GM23248 (cell line): ENCODE measurements at regions not wholly inside any gene's neighbourhood (a gene's known extent, or its start where the extent isn't known, plus 50 kb on each side); places are given as distances from the start of the nearest gene placed in this dataset.

Experiments used
- DNase-seq: peaks from one replicate; pipeline ENCODE4 v3.0.0-alpha.2; 2015
- H2AFZ ChIP-seq: fragments of 200-600 bp; sonication (generic); 2 replicates; pipeline ENCODE4 v1.6.1; 2016; ENCODE audit warnings: antibody characterized with exemption
- H3F3A ChIP-seq: fragments of 200-600 bp; sonication (generic); 2 replicates; pipeline ENCODE4 v1.6.1; 2016; ENCODE audit warnings: mild to moderate bottlenecking, antibody characterized with exemption, mixed run types; ENCODE audit not compliant: insufficient read depth
- H3K27ac ChIP-seq: fragments of 200-600 bp; sonication (generic); 2 replicates; pipeline ENCODE4 v1.5.1; 2016; ENCODE audit warnings: mild to moderate bottlenecking
- H3K27me3 ChIP-seq: fragments of 200-600 bp; sonication (generic); replicated peaks from 2 replicates; pipeline ENCODE4 v1.6.1; 2016; ENCODE audit warnings: mild to moderate bottlenecking; ENCODE audit not compliant: insufficient read depth
- H3K36me3 ChIP-seq: fragments of 200-600 bp; sonication (generic); 2 replicates; pipeline ENCODE4 v1.6.1; 2016; ENCODE audit warnings: low read depth, mild to moderate bottlenecking
- H3K4me1 ChIP-seq: fragments of 200-600 bp; sonication (generic); 2 replicates; pipeline ENCODE4 v1.6.1; 2016; ENCODE audit warnings: mild to moderate bottlenecking; ENCODE audit not compliant: insufficient read depth
- H3K4me2 ChIP-seq: fragments of 200-600 bp; sonication (generic); one replicate; pipeline ENCODE4 v1.6.1; 2016; ENCODE audit warnings: mild to moderate bottlenecking; ENCODE audit not compliant: unreplicated experiment
- H3K4me3 ChIP-seq: fragments of 200-600 bp; sonication (generic); 2 replicates; pipeline ENCODE4 v1.5.1; 2016; ENCODE audit warnings: mild to moderate bottlenecking
- H3K79me2 ChIP-seq: fragments of 200-600 bp; sonication (generic); 2 replicates; pipeline ENCODE4 v1.6.1; 2016; ENCODE audit warnings: mild to moderate bottlenecking; ENCODE audit not compliant: insufficient read depth
- H3K9ac ChIP-seq: fragments of 200-600 bp; sonication (generic); 2 replicates; pipeline ENCODE4 v1.6.1; 2016; ENCODE audit warnings: mild to moderate bottlenecking
- H3K9me2 ChIP-seq: fragments of 200-600 bp; sonication (generic); 2 replicates; pipeline ENCODE4 v1.6.1; 2016; ENCODE audit warnings: mixed run types, mild to moderate bottlenecking, moderate library complexity; ENCODE audit not compliant: insufficient read depth
- H3K9me3 ChIP-seq: fragments of 200-600 bp; sonication (generic); one replicate; pipeline ENCODE4 v1.6.1; 2017; ENCODE audit warnings: low read depth
- H4K20me1 ChIP-seq: fragments of 200-600 bp; sonication (generic); 2 replicates; pipeline ENCODE4 v1.6.0; 2016; ENCODE audit not compliant: insufficient read depth
- EZH2 ChIP-seq: fragments of 200-600 bp; sonication (generic); IDR thresholded peaks from 2 replicates; pipeline ENCODE4 v1.6.1; 2018; ENCODE audit warnings: antibody characterized with exemption, mild to moderate bottlenecking; ENCODE audit not compliant: insufficient read depth, poor library complexity, severe bottlenecking
- EZH2phosphoT487 ChIP-seq: fragments of 200-600 bp; sonication (generic); IDR thresholded peaks from 2 replicates; pipeline ENCODE4 v1.6.1; 2018; ENCODE audit warnings: antibody characterized with exemption, moderate library complexity, mild to moderate bottlenecking, low read depth; ENCODE audit not compliant: insufficient read depth
- WGBS, 2 experiments: methylation state at CpG; one replicate each; pipeline ENCODE4 v1.1.6; 2015 to 2017; ENCODE audit warnings: low lambda C conversion rate in 2 of 2, low coverage in 1 of 2; ENCODE audit errors: missing lambda C conversion rate in 2 of 2; 5-methylcytosine and 5-hydroxymethylcytosine counted together
- in situ Hi-C: fragments of 300-500 bp; cut with MboI; formaldehyde crosslinking; loops from 2 replicates; pipeline ENCODE4 v1.15.0; 2020

DNA sequence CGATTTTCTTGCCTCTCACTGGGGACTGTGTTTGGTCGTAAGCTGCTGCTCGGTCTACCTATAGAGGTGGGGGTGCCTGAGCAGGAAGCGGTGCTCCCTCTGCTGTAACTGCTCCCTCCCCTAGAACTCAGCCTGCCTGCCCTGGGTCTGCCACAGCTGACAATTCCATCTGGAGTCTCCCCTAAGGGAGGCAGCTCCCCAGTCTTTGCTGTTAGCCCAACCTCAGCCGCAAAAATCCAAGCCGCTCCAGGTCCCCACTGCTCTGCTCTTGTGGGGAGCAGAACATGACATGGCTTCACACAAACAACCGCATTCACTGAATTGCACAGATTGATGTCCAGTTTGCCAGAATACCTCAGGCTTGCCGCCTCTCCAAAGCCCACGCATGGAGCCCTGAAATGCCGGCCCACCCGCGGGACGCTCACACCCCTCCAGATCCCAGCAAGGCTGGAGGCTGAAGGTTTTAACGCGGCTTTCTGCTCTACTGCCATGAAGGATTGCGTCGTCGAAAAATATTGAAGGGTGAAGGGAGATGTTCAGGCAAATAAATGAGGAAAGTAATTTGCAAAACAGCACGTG lies 221.5 kb upstream of the FOXF1 start:
- Histone ChIP-seq H3K36me3 (no peaks in the 10 kb centered on the region), H3K9me3 (no peaks in the 10 kb centered on the region), H3K4me1 (no peaks in the 10 kb centered on the region), H3K9ac (no peak overlapping the region), H4K20me1 (no peaks in the 10 kb centered on the region), H3K4me2 (no peak overlapping the region), H3K9me2 (no peaks in the 10 kb centered on the region), H3K4me3 (no peak overlapping the region), H3F3A (no peaks in the 10 kb centered on the region), H3K79me2 (no peaks in the 10 kb centered on the region), H2AFZ (no peak overlapping the region), H3K27me3 (peaks cover 99% of the 10 kb centered on the region), H3K27ac (no peak overlapping the region)
- in situ Hi-C loops: no loop called here
- DNase-seq: no peak
- TF ChIP-seq EZH2phosphoT487: no peak
- TF ChIP-seq EZH2: peak; percentile 18
- 4 to 9% methylated on average over 19 of the region's 19 CpGs for WGBS, 2 experiments

DNA sequence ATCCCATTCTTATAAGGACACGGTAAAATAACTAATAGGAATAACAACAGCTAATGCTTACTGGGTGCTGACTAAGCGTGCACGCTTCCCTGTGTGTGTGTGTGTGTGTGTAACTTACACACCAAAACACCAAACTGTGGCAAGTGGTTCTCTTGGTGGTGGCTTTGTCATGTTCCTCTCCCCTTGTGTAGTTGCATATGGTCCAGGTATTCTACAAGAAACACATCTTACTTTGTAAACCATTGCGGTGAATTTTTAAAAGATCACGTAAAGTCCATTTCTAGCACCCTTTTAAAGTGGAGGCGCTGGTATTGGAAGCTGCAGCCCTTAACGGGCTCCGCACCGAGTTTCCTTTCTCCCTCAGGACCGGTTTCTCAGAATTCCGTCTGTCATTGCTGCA lies 221.0 kb upstream of the FOXF1 start:
- Histone ChIP-seq H3K4me2 (no peak overlapping the region), H3K27ac (no peak overlapping the region), H3K79me2 (no peaks in the 10 kb centered on the region), H3K36me3 (no peaks in the 10 kb centered on the region), H3K4me1 (no peaks in the 10 kb centered on the region), H3K9ac (no peak overlapping the region), H3K9me3 (no peaks in the 10 kb centered on the region), H3K9me2 (no peaks in the 10 kb centered on the region), H2AFZ (no peak overlapping the region), H4K20me1 (no peaks in the 10 kb centered on the region), H3K27me3 (peaks cover 96% of the 10 kb centered on the region), H3F3A (no peaks in the 10 kb centered on the region), H3K4me3 (no peak overlapping the region)
- TF ChIP-seq EZH2phosphoT487: 0 out of 2 replicates have a peak, but pooled peaks have one; percentile 22
- TF ChIP-seq EZH2: no peak
- in situ Hi-C loops: no loop called here
- no peak for DNase-seq
- WGBS, 2 experiments: 16 to 21% methylated on average over 11 of the region's 11 CpGs

DNA sequence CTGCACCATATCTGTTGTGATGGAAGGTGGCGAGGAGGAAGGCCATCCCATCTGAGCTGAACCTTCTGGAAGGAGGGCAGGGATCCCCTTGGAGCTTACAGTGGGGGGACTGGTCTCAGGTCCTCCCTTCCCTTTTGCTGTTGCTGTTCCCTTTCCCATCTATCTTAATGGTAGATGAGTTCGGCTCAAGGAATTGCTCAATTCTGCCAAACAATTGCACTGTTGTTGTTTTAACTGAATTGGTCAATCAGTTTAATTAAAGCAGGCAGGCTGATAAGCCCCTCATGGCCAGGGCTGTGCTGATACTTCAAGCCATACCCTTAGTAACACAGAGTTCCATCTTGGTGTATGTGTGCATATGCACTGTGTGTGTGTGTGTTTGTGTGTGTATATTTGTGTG lies 220.4 kb upstream of the FOXF1 start:
- WGBS, 2 experiments: 3 to 7% methylated on average over 2 of the region's 2 CpGs
- no peak overlapping the region for H2AFZ ChIP-seq
- H3K36me3 ChIP-seq: no peaks in the 10 kb centered on the region
- H3K4me1 ChIP-seq: no peaks in the 10 kb centered on the region
- no peak overlapping the region for H3K9ac ChIP-seq
- no peaks in the 10 kb centered on the region for H4K20me1 ChIP-seq
- no peaks in the 10 kb centered on the region for H3K9me3 ChIP-seq
- H3K4me2 ChIP-seq: no peak overlapping the region
- no peak for DNase-seq
- no peak overlapping the region for H3K4me3 ChIP-seq
- no peaks in the 10 kb centered on the region for H3K79me2 ChIP-seq
- in situ Hi-C loops: no loop called here
- H3K9me2 ChIP-seq: no peaks in the 10 kb centered on the region
- H3F3A ChIP-seq: no peaks in the 10 kb centered on the region
- H3K27me3 ChIP-seq: peaks cover 96% of the 10 kb centered on the region
- no peak overlapping the region for H3K27ac ChIP-seq
- TF ChIP-seq EZH2phosphoT487: no peak
- TF ChIP-seq EZH2: peak; percentile 57

DNA sequence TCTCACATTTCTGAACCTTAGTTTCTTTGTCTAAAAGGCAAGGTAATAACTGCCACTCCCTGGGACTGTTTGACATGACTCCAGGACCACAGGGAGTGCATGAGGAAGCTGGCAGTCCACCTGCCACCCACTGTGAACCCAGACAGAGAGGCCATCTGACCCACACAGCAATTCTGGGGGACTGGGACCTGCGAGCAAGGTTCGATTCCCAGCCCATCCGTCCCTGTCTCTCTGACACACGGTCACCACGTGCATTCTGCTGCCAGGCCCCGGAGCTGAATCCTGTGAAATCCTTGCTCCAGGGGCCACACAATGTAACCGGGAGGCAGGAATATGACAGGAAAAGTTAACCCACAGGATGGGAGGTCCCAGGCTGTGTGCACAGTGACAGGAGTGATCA lies 218.8 kb upstream of the FOXF1 start:
- H3K27ac ChIP-seq: no peak overlapping the region
- no peaks in the 10 kb centered on the region for H3K9me2 ChIP-seq
- no peaks in the 10 kb centered on the region for H3F3A ChIP-seq
- no peaks in the 10 kb centered on the region for H3K4me1 ChIP-seq
- peaks cover 95% of the 10 kb centered on the region for H3K27me3 ChIP-seq
- H3K4me2 ChIP-seq: no peak overlapping the region
- no peak overlapping the region for H2AFZ ChIP-seq
- H4K20me1 ChIP-seq: no peaks in the 10 kb centered on the region
- no peak overlapping the region for H3K4me3 ChIP-seq
- H3K9ac ChIP-seq: no peak overlapping the region
- 40 to 41% methylated on average over 7 of the region's 7 CpGs for WGBS, 2 experiments
- TF ChIP-seq EZH2phosphoT487 (no peak), EZH2 (no peak)
- in situ Hi-C loops: no loop called here
- no peaks in the 10 kb centered on the region for H3K79me2 ChIP-seq
- H3K9me3 ChIP-seq: no peaks in the 10 kb centered on the region
- no peaks in the 10 kb centered on the region for H3K36me3 ChIP-seq
- DNase-seq: no peak

DNA sequence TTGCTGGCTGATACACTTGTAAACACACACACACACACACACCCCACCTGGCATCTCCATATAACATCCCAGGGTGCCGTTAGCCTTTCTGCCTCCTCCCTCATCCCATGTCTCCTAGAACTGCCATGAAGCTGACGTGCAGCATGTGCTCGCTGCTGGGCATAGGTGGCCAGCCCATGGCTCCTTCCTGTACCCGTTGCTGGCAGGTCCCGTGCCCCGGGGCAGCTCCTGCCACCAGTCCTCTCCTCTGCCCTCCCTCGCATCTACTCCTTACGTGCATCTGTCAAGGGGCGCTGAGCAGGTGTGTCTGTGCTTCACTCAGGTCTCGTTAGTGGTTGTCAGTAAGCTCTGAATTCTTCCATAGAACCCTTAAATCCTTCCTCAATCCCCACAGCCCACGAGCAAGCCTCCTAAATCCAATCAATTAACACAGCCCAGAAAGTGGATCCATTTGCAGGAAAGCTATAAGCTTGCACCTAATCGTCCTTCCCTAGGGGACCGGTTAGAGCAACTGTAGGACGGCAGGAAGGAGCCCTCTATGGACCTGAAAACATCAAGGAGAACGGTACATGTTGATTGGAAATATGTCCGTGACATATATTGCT lies 218.1 kb upstream of the FOXF1 start:
- Histone ChIP-seq H3K27me3 (peaks cover 95% of the 10 kb centered on the region), H3K4me1 (no peaks in the 10 kb centered on the region)
- in situ Hi-C loops: no loop called here

More for the DNA sequence above, 218.1 kb upstream of the FOXF1 start:
- Histone ChIP-seq H3K9ac (no peak overlapping the region), H3K9me2 (no peaks in the 10 kb centered on the region), H3K9me3 (no peaks in the 10 kb centered on the region), H3K4me2 (no peak overlapping the region), H3K27ac (no peak overlapping the region), H4K20me1 (no peaks in the 10 kb centered on the region), H3F3A (no peaks in the 10 kb centered on the region), H3K79me2 (no peaks in the 10 kb centered on the region), H3K36me3 (no peaks in the 10 kb centered on the region), H3K4me3 (no peak overlapping the region), H2AFZ (no peak overlapping the region)
- DNase-seq: no peak
- WGBS, 2 experiments: 40 to 43% methylated on average over 15 to 16 of the region's 16 CpGs
- no peak for TF ChIP-seq EZH2phosphoT487
- TF ChIP-seq EZH2: no peak
